GM19452 (cell line): ENCODE measurements at regions not wholly inside any gene's neighbourhood (a gene's known extent, or its start where the extent isn't known, plus 50 kb on each side); places are given as distances from the start of the nearest gene placed in this dataset.
"Not testable (repeated sequence)": the region's sequence is repeated elsewhere in the genome, so short reads cannot be mapped to it uniquely, and the experiment has no call there.

Source experiments
- ATAC-seq: cut with Tn5 transposase; IDR thresholded peaks from one replicate; pipeline ENCODE4 v1.9.1; 2021; ENCODE audit not compliant: unreplicated experiment

GRCh38 chr2:143934626-143935481 is 585.1 kb downstream of the ZEB2 start:
- peak; percentile 52 for ATAC-seq

- no peak for ATAC-seq
Observed at GRCh38 chr2:143933946-143934569, 585.9 kb downstream of the ZEB2 start.

GRCh38 chr2:143930891-143931290 is 589.0 kb downstream of the ZEB2 start:
- no peak for ATAC-seq

DNA sequence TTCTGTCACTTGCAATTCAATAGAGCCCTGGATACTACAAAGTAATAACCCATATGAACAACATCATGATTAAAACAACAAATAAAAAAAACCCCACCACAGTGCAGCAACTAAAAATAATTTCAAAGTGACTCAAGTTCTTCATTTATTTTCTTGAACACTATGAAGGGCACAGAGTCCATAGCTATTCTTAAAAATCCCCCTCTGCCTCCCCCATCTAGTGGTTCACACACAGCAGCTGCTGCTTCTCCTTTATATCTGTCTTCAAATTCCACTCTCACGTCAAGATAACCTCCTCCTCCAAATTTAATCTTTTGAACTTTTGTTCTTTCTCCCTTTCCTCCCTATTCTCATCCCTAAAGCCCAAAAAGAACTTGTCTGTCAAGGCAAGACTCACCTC is 591.3 kb downstream of the ZEB2 start:
- ATAC-seq = no peak

DNA sequence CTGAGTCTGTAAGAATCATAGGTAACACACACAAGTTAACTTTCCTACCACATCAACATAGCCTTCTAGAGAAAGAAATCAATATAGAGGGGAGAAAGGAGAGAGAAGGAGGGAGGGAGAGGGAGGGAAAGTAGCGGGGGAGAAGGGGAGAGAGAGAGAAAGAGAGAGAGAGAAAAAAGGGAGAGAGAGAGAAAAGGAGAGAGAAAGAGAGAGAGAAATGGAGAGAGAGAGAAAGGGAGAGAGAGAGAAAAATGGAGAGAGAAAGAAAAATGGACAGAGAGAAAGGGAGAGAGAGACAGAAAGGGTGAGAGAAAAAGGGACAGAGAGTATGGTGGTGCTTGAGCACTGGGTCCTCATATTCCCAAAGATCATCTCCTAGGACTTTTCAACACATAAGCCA is 591.7 kb downstream of the ZEB2 start:
- ATAC-seq = no peak

DNA sequence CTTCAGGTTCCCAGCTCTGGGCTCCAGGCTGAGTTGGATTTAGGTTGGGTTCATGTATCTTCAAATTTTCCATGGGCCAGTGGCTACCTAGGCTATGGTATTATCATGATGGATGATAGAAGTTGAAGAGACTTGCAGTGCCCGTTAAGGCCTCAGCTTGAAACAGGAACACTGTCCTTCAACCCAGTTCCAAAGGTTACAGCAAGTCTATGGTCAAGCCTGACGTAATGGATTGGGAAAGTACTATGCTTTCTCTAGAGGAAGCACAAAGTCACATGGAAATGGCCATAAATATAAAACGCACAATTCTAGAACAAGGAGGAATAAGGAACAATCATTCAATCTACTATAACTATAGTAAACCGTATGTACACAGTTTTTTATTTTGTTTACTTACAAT is 593.2 kb downstream of the ZEB2 start:
- ATAC-seq = no peak

DNA sequence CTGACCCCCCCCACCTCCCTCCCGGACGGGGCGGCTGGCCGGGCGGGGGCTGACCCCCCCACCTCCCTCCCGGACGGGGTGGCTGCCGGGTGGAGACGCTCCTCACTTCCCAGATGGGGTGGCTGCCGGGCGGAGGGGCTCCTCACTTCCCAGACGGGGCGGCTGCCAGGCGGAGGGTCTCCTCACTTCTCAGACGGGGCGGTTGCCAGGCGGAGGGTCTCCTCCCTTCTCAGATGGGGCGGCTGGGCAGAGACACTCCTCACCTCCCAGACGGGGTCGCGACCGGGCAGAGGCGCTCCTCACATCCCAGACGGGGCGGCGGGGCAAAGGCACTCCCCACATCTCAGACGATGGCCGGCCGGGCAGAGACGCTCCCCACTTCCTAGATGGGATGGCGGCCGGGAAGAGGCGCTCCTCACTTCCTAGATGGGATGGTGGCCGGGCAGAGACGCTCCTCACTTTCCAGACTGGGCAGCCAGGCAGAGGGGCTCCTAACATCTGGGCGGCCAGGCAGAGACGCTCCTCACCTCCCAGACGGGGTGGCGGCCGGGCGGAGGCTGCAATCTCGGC is 597.6 kb downstream of the ZEB2 start:
- ATAC-seq = not testable (repeated sequence)

DNA sequence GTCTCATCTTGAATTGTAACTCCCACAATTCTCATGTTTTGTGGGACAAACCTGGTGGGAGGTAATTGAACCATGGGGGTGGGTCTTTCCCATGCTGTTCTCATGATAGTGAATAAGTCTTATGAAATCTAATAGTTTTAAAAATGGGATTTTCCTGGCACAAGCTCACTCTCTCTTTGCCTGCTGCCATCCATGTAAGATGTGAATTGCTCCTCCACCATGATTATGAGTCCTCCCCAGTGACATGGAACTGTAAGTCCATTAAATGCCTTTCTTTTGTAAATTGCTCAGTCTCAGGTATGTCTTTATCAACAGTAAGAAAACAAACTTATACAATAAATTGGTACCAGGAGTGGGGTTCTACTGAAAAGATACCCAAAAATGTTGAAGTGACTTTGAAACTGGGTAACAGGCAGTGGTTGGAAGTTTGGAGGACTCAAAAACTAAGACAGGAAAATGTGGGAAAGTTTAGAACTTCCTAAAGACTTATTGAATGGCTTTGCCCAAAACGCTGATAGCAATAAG is 601.4 kb downstream of the ZEB2 start:
- no peak for ATAC-seq

DNA sequence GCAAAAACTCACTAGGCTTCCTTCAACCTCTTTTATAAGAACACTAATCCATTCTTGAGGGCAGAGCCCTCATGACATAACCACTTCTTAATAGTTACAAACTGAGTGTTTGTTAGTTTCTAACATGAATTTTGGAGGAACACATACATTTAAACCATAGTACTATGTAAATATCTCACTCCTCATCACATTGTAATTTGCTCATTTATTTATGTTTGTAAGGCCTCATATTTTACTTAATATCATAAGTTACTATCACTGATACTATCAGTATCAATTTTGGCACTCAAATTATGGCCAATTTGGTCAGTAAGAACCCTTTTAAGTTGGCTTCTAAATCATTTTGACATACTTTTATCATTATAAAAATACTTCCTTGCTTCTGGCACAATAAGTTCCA is 603.1 kb downstream of the ZEB2 start:
- ATAC-seq = no peak

GRCh38 chr2:143909577-143910353 is 610.2 kb downstream of the ZEB2 start:
- ATAC-seq = no peak

GRCh38 chr2:143908843-143909242 is 611.1 kb downstream of the ZEB2 start:
- ATAC-seq = no peak

GRCh38 chr2:143907801-143908200 is 612.1 kb downstream of the ZEB2 start:
- no peak for ATAC-seq

GRCh38 chr2:143906850-143907249 is 613.1 kb downstream of the ZEB2 start:
- no peak for ATAC-seq

DNA sequence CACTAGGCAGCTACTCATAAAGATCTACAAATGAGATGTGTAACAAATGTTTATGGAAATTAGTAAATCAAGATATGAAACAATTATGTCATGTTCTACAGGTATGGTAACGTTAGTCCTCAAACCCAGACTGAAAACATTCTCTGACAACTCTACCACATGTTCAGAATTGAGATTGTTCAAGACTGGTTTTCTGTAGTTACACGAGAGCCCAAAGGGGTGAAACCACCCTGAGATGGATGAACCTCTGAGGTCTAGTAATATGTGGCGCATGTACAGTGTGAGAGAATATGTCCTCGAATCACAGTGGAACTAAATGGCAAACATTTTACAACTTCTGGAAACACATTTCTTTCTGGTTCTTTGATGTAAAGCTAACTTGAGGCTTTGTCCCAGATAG is 614.3 kb downstream of the ZEB2 start:
- ATAC-seq = no peak

DNA sequence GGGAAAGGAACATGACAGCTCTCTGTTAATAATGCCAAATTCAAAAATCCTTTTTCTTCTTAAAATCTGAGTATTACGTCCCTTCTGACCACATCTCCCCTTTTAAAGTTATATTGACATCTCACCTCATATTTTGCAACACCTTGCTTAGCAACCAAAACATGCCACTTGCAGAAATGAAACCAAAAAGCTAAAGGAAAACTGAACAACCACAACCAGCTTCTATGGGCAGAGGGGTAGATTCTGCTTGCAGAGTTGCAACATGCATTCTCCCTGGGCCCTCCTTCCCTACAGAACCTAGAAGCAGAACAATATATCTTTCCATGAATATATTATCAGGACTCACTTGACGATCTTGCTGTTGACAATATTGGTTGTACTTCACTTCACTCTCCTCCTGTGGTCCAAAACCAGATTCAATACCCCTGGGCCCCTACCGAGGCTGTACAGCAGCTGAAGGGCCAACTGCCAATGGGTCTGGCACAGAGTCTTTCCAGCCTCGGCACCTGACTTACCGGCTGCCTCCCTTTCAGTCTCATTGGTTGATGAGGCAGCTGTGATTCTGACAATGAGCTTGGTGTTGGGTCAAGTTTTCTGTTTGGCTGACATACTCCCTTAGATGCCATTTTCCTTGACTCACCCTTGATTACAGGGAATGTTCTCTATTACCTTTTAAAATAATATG is 616.6 kb downstream of the ZEB2 start:
- ATAC-seq = no peak

- peak; percentile 77 for ATAC-seq
Observed at GRCh38 chr2:143901185-143901842, 618.6 kb downstream of the ZEB2 start.

GRCh38 chr2:143899987-143900386 is 619.9 kb downstream of the ZEB2 start:
- ATAC-seq = no peak

DNA sequence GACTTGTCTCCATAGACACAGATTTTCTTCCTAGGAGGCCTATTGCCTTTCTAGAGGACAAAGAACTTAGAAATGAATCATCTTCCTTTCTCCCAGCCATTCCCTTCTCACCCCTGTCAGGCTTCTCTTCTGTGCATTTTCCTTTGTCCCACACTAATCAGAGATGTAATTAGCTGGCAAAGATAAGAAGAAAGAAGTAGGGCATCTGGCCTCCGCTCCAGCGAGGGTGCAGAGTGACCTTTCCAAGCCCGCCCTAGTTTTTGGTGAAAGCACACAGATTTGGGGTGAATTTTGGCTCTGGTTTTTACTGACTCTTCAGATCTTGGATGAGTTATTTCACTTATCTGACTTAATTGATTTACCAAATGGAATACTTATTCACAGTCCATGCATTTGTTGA is 626.5 kb downstream of the ZEB2 start:
- no peak for ATAC-seq

DNA sequence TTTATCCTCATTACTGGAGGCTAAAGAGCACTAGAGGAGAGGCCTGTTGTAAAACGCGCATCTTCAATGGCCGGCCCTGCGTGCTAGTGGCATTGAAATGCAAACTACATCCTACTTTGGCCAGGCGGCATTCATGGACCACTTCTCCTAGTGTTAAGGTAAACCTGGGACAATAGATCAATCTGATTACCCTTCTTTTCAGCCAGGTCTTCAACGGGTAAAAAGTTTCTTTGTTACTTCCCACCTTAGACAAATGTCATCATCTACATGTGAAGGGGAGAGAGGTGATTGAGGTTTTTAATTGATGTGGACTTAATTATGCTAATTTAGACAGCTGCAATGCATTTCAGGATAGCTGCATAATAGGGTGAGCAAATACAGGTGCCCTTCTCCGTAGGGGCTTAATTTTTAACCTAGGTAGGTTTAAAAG is 628.0 kb downstream of the ZEB2 start:
- ATAC-seq = no peak

- no peak for ATAC-seq
Observed at GRCh38 chr2:143890798-143891197, 629.1 kb downstream of the ZEB2 start.
